ENCODE measurements at regions not wholly inside any gene's neighbourhood (a gene's known extent, or its start where the extent isn't known, plus 50 kb on each side); places are given as distances from the start of the nearest gene placed in this dataset.

GRCh38 chr7:113764401-113765035 lies 154.3 kb downstream of the PPP1R3A start:
- Histone ChIP-seq H3K79me1 (replicated peaks; ENCODE audit: low read length, poor library complexity, severe bottlenecking) (no peaks in the 10 kb centered on the region), H3K14ac (ENCODE audit: low read length in 2 of 2) (no peak overlapping the region)
- WGBS = 71% methylated on average over 1 of the region's 2 CpGs

GRCh38 chr7:113763226-113763625 lies 155.6 kb downstream of the PPP1R3A start:
- Histone ChIP-seq H3K27me3 (ENCODE audit: control insufficient read depth in 1 of 2, insufficient read depth in 1 of 2, low read length in 2 of 2) (no peaks in the 10 kb centered on the region), H3K14ac (ENCODE audit: low read length in 2 of 2) (no peak overlapping the region), H4K91ac (ENCODE audit: low read length) (no peak overlapping the region), H3K4me2 (ENCODE audit: low read length, poor library complexity, severe bottlenecking) (no peak overlapping the region), H2AFZ (ENCODE audit: low read depth, low read length) (no peak overlapping the region), H3K18ac (ENCODE audit: low read depth in 1 of 2, low read length in 2 of 2) (no peak overlapping the region), H3K27ac (ENCODE audit: low read length, poor library complexity, severe bottlenecking) (no peak overlapping the region), H2BK15ac (ENCODE audit: low read depth, poor library complexity, severe bottlenecking) (no peak overlapping the region), H3K36me3 (ENCODE audit: control insufficient read depth in 1 of 2, insufficient read depth in 2 of 2, low read depth in 1 of 2, low read length in 2 of 2) (no peaks in the 10 kb centered on the region), H2AK5ac (ENCODE audit: low read length, severe bottlenecking) (no peak overlapping the region), H2BK120ac (ENCODE audit: low read depth, low read length) (no peak overlapping the region), H2BK5ac (ENCODE audit: low read depth, low read length, poor library complexity, severe bottlenecking) (no peak overlapping the region), H4K8ac (ENCODE audit: low read length) (no peak overlapping the region), H3K4me3 (ENCODE audit: insufficient read depth in 1 of 2, low read depth in 1 of 2, low read length in 2 of 2) (no peak overlapping the region), H3K79me1 (replicated peaks; ENCODE audit: low read length, poor library complexity, severe bottlenecking) (no peaks in the 10 kb centered on the region), H2BK12ac (ENCODE audit: low read length in 2 of 2) (no peak overlapping the region), H3K4me1 (ENCODE audit: control insufficient read depth, insufficient read depth, low read depth, low read length) (no peaks in the 10 kb centered on the region), H3K9ac (ENCODE audit: low read length) (no peak overlapping the region), H3K9me3 (ENCODE audit: control insufficient read depth, low read length) (no peaks in the 10 kb centered on the region), H3K4ac (ENCODE audit: low read depth in 1 of 2, low read length in 2 of 2) (no peak overlapping the region), H3K23ac (ENCODE audit: low read length in 2 of 2) (no peak overlapping the region)
- no peak for DNase-seq
- 45% methylated on average over 3 of the region's 3 CpGs for WGBS

More at GRCh38 chr7:113764401-113765035, 154.3 kb downstream of the PPP1R3A start:
- Histone ChIP-seq H3K4me2 (ENCODE audit: low read length, poor library complexity, severe bottlenecking) (no peak overlapping the region), H2BK120ac (ENCODE audit: low read depth, low read length) (no peak overlapping the region), H3K27ac (ENCODE audit: low read length, poor library complexity, severe bottlenecking) (no peak overlapping the region), H3K36me3 (ENCODE audit: control insufficient read depth in 1 of 2, insufficient read depth in 2 of 2, low read depth in 1 of 2, low read length in 2 of 2) (no peaks in the 10 kb centered on the region), H3K4ac (ENCODE audit: low read depth in 1 of 2, low read length in 2 of 2) (no peak overlapping the region), H4K91ac (ENCODE audit: low read length) (no peak overlapping the region), H3K9me3 (ENCODE audit: control insufficient read depth, low read length) (no peaks in the 10 kb centered on the region), H3K9ac (ENCODE audit: low read length) (no peak overlapping the region), H3K18ac (ENCODE audit: low read depth in 1 of 2, low read length in 2 of 2) (no peak overlapping the region), H2BK5ac (ENCODE audit: low read depth, low read length, poor library complexity, severe bottlenecking) (no peak overlapping the region), H2BK15ac (ENCODE audit: low read depth, poor library complexity, severe bottlenecking) (no peak overlapping the region), H2AFZ (ENCODE audit: low read depth, low read length) (no peak overlapping the region), H3K4me1 (ENCODE audit: control insufficient read depth, insufficient read depth, low read depth, low read length) (no peaks in the 10 kb centered on the region), H4K8ac (ENCODE audit: low read length) (no peak overlapping the region), H2AK5ac (ENCODE audit: low read length, severe bottlenecking) (no peak overlapping the region), H2BK12ac (ENCODE audit: low read length in 2 of 2) (no peak overlapping the region), H3K27me3 (ENCODE audit: control insufficient read depth in 1 of 2, insufficient read depth in 1 of 2, low read length in 2 of 2) (no peaks in the 10 kb centered on the region), H3K4me3 (ENCODE audit: insufficient read depth in 1 of 2, low read depth in 1 of 2, low read length in 2 of 2) (no peak overlapping the region), H3K23ac (ENCODE audit: low read length in 2 of 2) (no peak overlapping the region)
- DNase-seq = no peak

- H2AFZ ChIP-seq (ENCODE audit: low read depth, low read length) = no peak overlapping the region
- no peaks in the 10 kb centered on the region for H3K27me3 ChIP-seq (ENCODE audit: control insufficient read depth in 1 of 2, insufficient read depth in 1 of 2, low read length in 2 of 2)
- H2BK15ac ChIP-seq (ENCODE audit: low read depth, poor library complexity, severe bottlenecking) = no peak overlapping the region
- no peaks in the 10 kb centered on the region for H3K4me1 ChIP-seq (ENCODE audit: control insufficient read depth, insufficient read depth, low read depth, low read length)
- no peak overlapping the region for H3K9ac ChIP-seq (ENCODE audit: low read length)
- no peak overlapping the region for H3K4me2 ChIP-seq (ENCODE audit: low read length, poor library complexity, severe bottlenecking)
- H3K36me3 ChIP-seq (ENCODE audit: control insufficient read depth in 1 of 2, insufficient read depth in 2 of 2, low read depth in 1 of 2, low read length in 2 of 2) = no peaks in the 10 kb centered on the region
- no peak overlapping the region for H4K8ac ChIP-seq (ENCODE audit: low read length)
- H2AK5ac ChIP-seq (ENCODE audit: low read length, severe bottlenecking) = no peak overlapping the region
- H3K9me3 ChIP-seq (ENCODE audit: control insufficient read depth, low read length) = no peaks in the 10 kb centered on the region
- no peak overlapping the region for H3K14ac ChIP-seq (ENCODE audit: low read length in 2 of 2)
- no peak overlapping the region for H3K4me3 ChIP-seq (ENCODE audit: insufficient read depth in 1 of 2, low read depth in 1 of 2, low read length in 2 of 2)
- H3K4ac ChIP-seq (ENCODE audit: low read depth in 1 of 2, low read length in 2 of 2) = no peak overlapping the region
- no peak overlapping the region for H2BK12ac ChIP-seq (ENCODE audit: low read length in 2 of 2)
- H2BK5ac ChIP-seq (ENCODE audit: low read depth, low read length, poor library complexity, severe bottlenecking) = no peak overlapping the region
- no peak overlapping the region for H4K91ac ChIP-seq (ENCODE audit: low read length)
- H3K27ac ChIP-seq (ENCODE audit: low read length, poor library complexity, severe bottlenecking) = no peak overlapping the region
- WGBS = no CpG with 5 or more reads among the region's 1 CpG
- DNase-seq = no peak
- H3K23ac ChIP-seq (ENCODE audit: low read length in 2 of 2) = no peak overlapping the region
- no peak overlapping the region for H3K18ac ChIP-seq (ENCODE audit: low read depth in 1 of 2, low read length in 2 of 2)
- H2BK120ac ChIP-seq (ENCODE audit: low read depth, low read length) = no peak overlapping the region
- no peaks in the 10 kb centered on the region for H3K79me1 ChIP-seq (replicated peaks; ENCODE audit: low read length, poor library complexity, severe bottlenecking)
These were observed 162.6 kb downstream of the PPP1R3A start for GRCh38 chr7:113756250-113756649.

GRCh38 chr7:113752689-113753088 lies 166.1 kb downstream of the PPP1R3A start:
- no peak overlapping the region for H3K9ac ChIP-seq (ENCODE audit: low read length)
- no peak overlapping the region for H3K4me3 ChIP-seq (ENCODE audit: insufficient read depth in 1 of 2, low read depth in 1 of 2, low read length in 2 of 2)
- H3K36me3 ChIP-seq (ENCODE audit: control insufficient read depth in 1 of 2, insufficient read depth in 2 of 2, low read depth in 1 of 2, low read length in 2 of 2) = no peaks in the 10 kb centered on the region
- H3K4me1 ChIP-seq (ENCODE audit: control insufficient read depth, insufficient read depth, low read depth, low read length) = no peaks in the 10 kb centered on the region
- H3K23ac ChIP-seq (ENCODE audit: low read length in 2 of 2) = no peak overlapping the region
- H2AK5ac ChIP-seq (ENCODE audit: low read length, severe bottlenecking) = no peak overlapping the region
- H2AFZ ChIP-seq (ENCODE audit: low read depth, low read length) = no peak overlapping the region
- 81% methylated on average over 2 of the region's 3 CpGs for WGBS
- H2BK15ac ChIP-seq (ENCODE audit: low read depth, poor library complexity, severe bottlenecking) = no peak overlapping the region
- DNase-seq = no peak
- no peaks in the 10 kb centered on the region for H3K79me1 ChIP-seq (replicated peaks; ENCODE audit: low read length, poor library complexity, severe bottlenecking)
- no peak overlapping the region for H3K4ac ChIP-seq (ENCODE audit: low read depth in 1 of 2, low read length in 2 of 2)
- no peak overlapping the region for H3K27ac ChIP-seq (ENCODE audit: low read length, poor library complexity, severe bottlenecking)
- H2BK120ac ChIP-seq (ENCODE audit: low read depth, low read length) = no peak overlapping the region
- H3K14ac ChIP-seq (ENCODE audit: low read length in 2 of 2) = no peak overlapping the region
- no peaks in the 10 kb centered on the region for H3K9me3 ChIP-seq (ENCODE audit: control insufficient read depth, low read length)
- no peak overlapping the region for H4K8ac ChIP-seq (ENCODE audit: low read length)
- no peak overlapping the region for H2BK12ac ChIP-seq (ENCODE audit: low read length in 2 of 2)
- H2BK5ac ChIP-seq (ENCODE audit: low read depth, low read length, poor library complexity, severe bottlenecking) = no peak overlapping the region
- no peak overlapping the region for H3K18ac ChIP-seq (ENCODE audit: low read depth in 1 of 2, low read length in 2 of 2)
- H3K4me2 ChIP-seq (ENCODE audit: low read length, poor library complexity, severe bottlenecking) = no peak overlapping the region
- no peaks in the 10 kb centered on the region for H3K27me3 ChIP-seq (ENCODE audit: control insufficient read depth in 1 of 2, insufficient read depth in 1 of 2, low read length in 2 of 2)
- H4K91ac ChIP-seq (ENCODE audit: low read length) = no peak overlapping the region
